ENCODE measurements at regions not wholly inside any gene's neighbourhood (a gene's known extent, or its start where the extent isn't known, plus 50 kb on each side); places are given as distances from the start of the nearest gene placed in this dataset.

DNA sequence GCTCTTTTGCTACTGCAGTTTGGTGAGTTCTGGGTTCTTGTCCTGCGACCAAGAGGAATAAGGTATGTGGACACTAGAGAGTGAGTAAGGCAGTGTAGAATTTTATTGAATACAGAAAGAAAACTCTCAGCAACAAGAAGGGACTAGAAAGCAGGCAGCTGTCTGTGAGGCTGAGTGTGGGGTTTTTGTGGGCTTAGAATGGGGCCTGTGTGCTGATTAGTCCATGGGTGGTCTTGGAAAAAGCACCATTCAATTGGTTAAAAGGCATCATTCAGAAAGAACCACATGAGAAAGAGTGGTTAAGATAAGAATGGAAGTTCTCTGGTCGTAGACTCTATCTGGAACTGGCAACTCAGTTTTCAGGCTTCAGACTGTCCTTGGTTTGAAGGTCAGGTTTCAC is 298.8 kb downstream of the TGFB2 start:
- WGBS, 2 donors: 74 to 80% methylated on average over 2 of the region's 2 CpGs
- ATAC-seq (no peak), DNase-seq (no peak), FAIRE-seq (no peak)
- no peaks in the 10 kb centered on the region for H3K27me3 ChIP-seq
- no peak overlapping the region for H3K27ac ChIP-seq
- intact Hi-C loops (cut with DNase I): no loop called here
- H3K36me3 ChIP-seq: no peaks in the 10 kb centered on the region
- H3K4me3 ChIP-seq: no peak overlapping the region
- no peaks in the 10 kb centered on the region for H3K9me3 ChIP-seq
- H3K4me1 ChIP-seq: no peaks in the 10 kb centered on the region
- no peak for TF ChIP-seq CTCF (IDR thresholded peaks at IDR 0.05)

- Histone ChIP-seq H3K9me3 (no peaks in the 10 kb centered on the region), H3K27ac (peak overlapping the region in 1 of 4 donors; percentile 41), H3K4me1 (no peaks in the 10 kb centered on the region), H3K4me3 (no peak overlapping the region), H3K36me3 (no peaks in the 10 kb centered on the region), H3K27me3 (no peaks in the 10 kb centered on the region)
- DNase-seq (no peak), FAIRE-seq (no peak), ATAC-seq (peak in 3 of 4 donors; percentile 29 to 74 (median 64))
- intact Hi-C loops (cut with DNase I): no loop called here
- no peak for TF ChIP-seq CTCF (IDR thresholded peaks at IDR 0.05)
- 15 to 28% methylated on average over 4 of the region's 4 CpGs for WGBS, 2 donors
These were observed 301.2 kb downstream of the TGFB2 start for GRCh38 chr1:218646288-218646687.

DNA sequence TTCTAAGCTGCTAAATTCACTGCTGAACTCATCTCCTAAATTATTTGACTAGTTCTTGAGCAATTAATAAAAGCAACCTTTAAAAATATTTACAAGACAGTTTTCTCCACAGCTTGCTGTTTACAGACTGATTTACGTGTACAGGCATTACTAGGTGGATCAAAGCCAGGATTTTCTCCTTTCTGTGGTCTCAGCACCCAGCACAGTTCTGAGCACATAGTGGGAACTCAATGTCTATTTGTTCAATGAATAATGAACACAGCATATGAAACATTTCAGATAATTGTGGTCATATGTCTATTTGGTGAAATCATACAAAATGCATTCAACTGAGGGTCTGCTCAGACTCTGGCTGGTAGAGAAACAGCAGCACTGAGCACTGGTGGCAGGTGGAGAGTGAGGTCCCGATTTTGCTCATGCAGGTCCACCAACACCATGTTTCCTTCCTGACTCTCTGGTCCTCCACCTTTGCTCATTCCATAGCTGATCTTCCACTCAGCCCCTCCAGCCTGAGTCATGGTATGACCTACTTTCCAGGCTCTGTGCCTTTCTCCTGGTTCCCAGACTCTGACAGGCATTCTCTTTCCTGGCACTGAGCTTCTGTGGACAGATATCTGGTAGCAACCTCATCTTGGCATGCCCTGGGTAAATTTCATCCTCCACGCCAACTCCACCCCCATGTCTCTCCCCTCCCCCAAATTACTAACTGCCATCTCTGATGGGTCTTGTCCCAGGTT is 311.3 kb downstream of the TGFB2 start:
- intact Hi-C loops (cut with DNase I): no loop called here
- Histone ChIP-seq H3K4me3 (no peak overlapping the region), H3K9me3 (no peaks in the 10 kb centered on the region), H3K27me3 (no peaks in the 10 kb centered on the region), H3K27ac (no peak overlapping the region), H3K36me3 (no peaks in the 10 kb centered on the region), H3K4me1 (no peaks in the 10 kb centered on the region)
- no peak for FAIRE-seq
- TF ChIP-seq CTCF (IDR thresholded peaks at IDR 0.05): no peak
- DNase-seq: no peak
- 69 to 77% methylated on average over 3 of the region's 3 CpGs for WGBS, 2 donors
- no peak for ATAC-seq

DNA sequence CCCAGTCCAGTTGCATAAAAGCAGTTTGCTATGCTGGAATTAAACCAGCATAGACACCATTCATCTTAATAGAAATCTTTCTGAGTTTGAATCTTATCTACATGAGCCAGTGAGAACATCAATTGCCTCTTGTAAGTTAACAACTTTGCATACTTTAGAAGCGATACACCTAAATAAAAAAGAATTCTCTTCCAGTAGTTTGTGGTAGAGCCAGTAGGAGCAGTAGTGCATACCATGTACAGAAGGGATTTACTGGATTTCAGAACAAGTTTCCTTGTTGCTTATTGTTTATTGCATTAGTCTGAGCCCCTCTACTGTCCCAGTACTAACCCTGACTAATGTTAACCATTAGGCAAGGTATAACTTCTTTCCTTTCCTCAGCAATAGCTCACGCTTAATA is 313.1 kb downstream of the TGFB2 start:
- Histone ChIP-seq H3K36me3 (no peaks in the 10 kb centered on the region), H3K4me3 (no peak overlapping the region), H3K27me3 (no peaks in the 10 kb centered on the region), H3K4me1 (no peaks in the 10 kb centered on the region), H3K27ac (no peak overlapping the region), H3K9me3 (no peaks in the 10 kb centered on the region)
- no peak for FAIRE-seq
- TF ChIP-seq CTCF (IDR thresholded peaks at IDR 0.05): no peak
- intact Hi-C loops (cut with DNase I): no loop called here
- WGBS, 2 donors: 94% methylated on average over 2 of the region's 2 CpGs
- ATAC-seq: no peak
- DNase-seq: no peak

DNA sequence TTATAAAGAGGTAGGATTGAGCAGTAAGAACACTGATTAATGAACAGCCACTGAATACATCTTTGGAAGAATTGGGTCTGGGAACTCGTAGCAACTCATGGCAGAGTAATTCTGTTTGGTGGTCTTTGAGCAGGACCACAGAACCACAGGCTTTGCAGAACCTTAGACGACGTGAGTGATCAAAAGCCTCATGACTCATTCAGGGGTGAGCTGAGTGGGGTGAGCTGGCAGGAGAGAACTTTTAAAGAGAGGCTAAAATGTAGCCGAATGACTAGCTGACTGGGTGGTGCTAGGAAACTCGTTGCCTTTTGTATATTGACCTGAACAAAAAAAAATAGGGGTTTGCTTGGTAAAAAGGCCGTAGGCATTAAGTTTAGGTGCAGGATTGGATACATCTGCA is 313.8 kb downstream of the TGFB2 start:
- 66 to 77% methylated on average over 6 of the region's 6 CpGs for WGBS, 2 donors
- no peak overlapping the region for H3K4me3 ChIP-seq
- no peaks in the 10 kb centered on the region for H3K36me3 ChIP-seq
- no peak for TF ChIP-seq CTCF (IDR thresholded peaks at IDR 0.05)
- no peaks in the 10 kb centered on the region for H3K27me3 ChIP-seq
- DNase-seq (no peak), ATAC-seq (no peak), FAIRE-seq (no peak)
- H3K9me3 ChIP-seq: no peaks in the 10 kb centered on the region
- intact Hi-C loops (cut with DNase I): no loop called here
- H3K4me1 ChIP-seq: no peaks in the 10 kb centered on the region
- H3K27ac ChIP-seq: no peak overlapping the region

All from pancreas (tissue), 10 donors.